GM12878 (cell line): ENCODE measurements at regions not wholly inside any gene's neighbourhood (a gene's known extent, or its start where the extent isn't known, plus 50 kb on each side); places are given as distances from the start of the nearest gene placed in this dataset.

Experiments used
- CTCF ChIP-seq, 3 experiments: IDR thresholded peaks in 2 of 3; conservative IDR thresholded peaks in 1 of 3; 2 replicates each; pipeline ENCODE4 v1.5.1; 2011; ENCODE audit warnings: low read depth in 3 of 3, low read length in 3 of 3, mild to moderate bottlenecking in 3 of 3, control low read depth in 2 of 3, moderate library complexity in 2 of 3, inconsistent platforms in 1 of 3, mixed read lengths in 1 of 3; ENCODE audit not compliant: control insufficient read depth in 2 of 3, insufficient read depth in 1 of 3; ENCODE audit errors: extremely low read depth in 1 of 3
- SIN3A ChIP-seq: IDR thresholded peaks from 2 replicates; pipeline ENCODE4 v1.6.1; 2012; ENCODE audit warnings: low read depth, low read length, improper control_type of control experiment

DNA sequence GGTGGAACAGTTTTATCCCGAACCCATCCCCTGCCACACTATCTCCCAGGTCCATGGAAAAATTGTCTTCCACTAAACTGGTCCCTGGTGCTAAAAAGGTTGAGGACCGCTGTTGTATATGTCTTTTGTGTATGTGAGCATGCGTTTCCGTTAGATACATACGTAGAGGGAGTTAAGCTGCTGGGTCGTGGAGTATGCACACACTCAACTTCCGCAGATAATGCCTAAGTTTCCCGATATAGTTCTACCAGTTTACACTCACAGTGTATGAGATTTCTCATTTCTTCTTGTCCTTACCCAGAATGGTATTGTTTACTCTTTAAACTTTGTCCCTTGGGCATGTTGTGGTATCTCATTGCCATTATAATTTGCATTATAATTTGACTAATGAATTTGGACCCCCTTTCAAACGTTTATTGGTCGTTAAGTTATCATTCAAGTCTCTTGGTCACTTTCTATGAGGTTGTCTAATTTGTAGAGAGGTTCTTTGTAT is 50.5 kb upstream of the SCAF8 start:
- TF ChIP-seq SIN3A (no peak), CTCF (IDR thresholded peaks at IDR 0.05 in 2 of 3, conservative IDR thresholded peaks at IDR 0.05 in 1 of 3; ENCODE audit: control insufficient read depth in 2 of 3, extremely low read depth in 1 of 3, insufficient read depth in 1 of 3, low read depth in 3 of 3, low read length in 3 of 3) (no peak)
